ENCODE measurements at regions not wholly inside any gene's neighbourhood (a gene's known extent, or its start where the extent isn't known, plus 50 kb on each side); places are given as distances from the start of the nearest gene placed in this dataset.

GRCh38 chr18:11398625-11399024 lies 210.8 kb upstream of the SLC35G4 start:
- TF ChIP-seq RAD21 (IDR thresholded peaks at IDR 0.05; ENCODE audit: low read length): peak; percentile 18; the same call in 1 of the 2 replicates
- no peak for TF ChIP-seq EP300 (IDR thresholded peaks at IDR 0.05; ENCODE audit: borderline replicate concordance in 1 of 2, low read depth in 1 of 2, low read length in 1 of 2)
- TF ChIP-seq RCOR1 (IDR thresholded peaks at IDR 0.05; ENCODE audit: low read length): no peak
- TF ChIP-seq MXI1 (IDR thresholded peaks at IDR 0.05; ENCODE audit: low read depth, low read length): no peak
- peak; percentile 54 for TF ChIP-seq CTCF (IDR thresholded peaks at IDR 0.05)
- TF ChIP-seq TAF1 (IDR thresholded peaks at IDR 0.05; ENCODE audit: borderline replicate concordance, low read depth, low read length): no peak
- TF ChIP-seq JUND (IDR thresholded peaks at IDR 0.05): no peak
- TF ChIP-seq NRF1 (IDR thresholded peaks at IDR 0.05; ENCODE audit: low read depth, low read length): no peak
- no peak for TF ChIP-seq IRF3 (IDR thresholded peaks at IDR 0.05; ENCODE audit: low read depth, low read length)
- TF ChIP-seq YY1 (IDR thresholded peaks at IDR 0.05; ENCODE audit: low read depth): no peak
- no peak for TF ChIP-seq REST (IDR thresholded peaks at IDR 0.05; ENCODE audit: low read depth, low read length)
